Ectodermal cell (in vitro differentiated cells): ENCODE measurements at regions not wholly inside any gene's neighbourhood (a gene's known extent, or its start where the extent isn't known, plus 50 kb on each side); places are given as distances from the start of the nearest gene placed in this dataset.
A peak's percentile ranks its signal among the peaks of the same experiment; 100 is the strongest.

Source experiments
- H3K27ac ChIP-seq: 2 replicates; pipeline ENCODE4 v1.7.0; 2013; ENCODE audit warnings: mild to moderate bottlenecking, low read depth, low read length; ENCODE audit not compliant: insufficient read depth, poor library complexity, severe bottlenecking
- H3K27me3 ChIP-seq: 2 replicates; pipeline ENCODE4 v1.7.0; 2013; ENCODE audit warnings: mild to moderate bottlenecking, low read length; ENCODE audit not compliant: insufficient read depth, control insufficient read depth, poor library complexity, severe bottlenecking
- H3K36me3 ChIP-seq: one replicate; pipeline ENCODE4 v1.7.0; 2013; ENCODE audit warnings: low read length; ENCODE audit not compliant: control insufficient read depth, insufficient read depth
- H3K4me1 ChIP-seq: one replicate; pipeline ENCODE4 v1.7.0; 2013; ENCODE audit warnings: low read length; ENCODE audit not compliant: control insufficient read depth, insufficient read depth
- H3K4me3 ChIP-seq: 2 replicates; pipeline ENCODE4 v1.7.0; 2013; ENCODE audit warnings: low read depth, low read length, control low read depth; ENCODE audit not compliant: insufficient read depth
- H3K9me3 ChIP-seq: 2 replicates; pipeline ENCODE4 v1.7.0; 2013; ENCODE audit warnings: mild to moderate bottlenecking, low read length, moderate library complexity; ENCODE audit not compliant: control insufficient read depth
- WGBS, 2 experiments: methylation state at CpG; one replicate each; pipeline ENCODE4 v1.1.7; 2013; ENCODE audit warnings: missing lambda C conversion rate in 2 of 2; 5-methylcytosine and 5-hydroxymethylcytosine counted together

DNA sequence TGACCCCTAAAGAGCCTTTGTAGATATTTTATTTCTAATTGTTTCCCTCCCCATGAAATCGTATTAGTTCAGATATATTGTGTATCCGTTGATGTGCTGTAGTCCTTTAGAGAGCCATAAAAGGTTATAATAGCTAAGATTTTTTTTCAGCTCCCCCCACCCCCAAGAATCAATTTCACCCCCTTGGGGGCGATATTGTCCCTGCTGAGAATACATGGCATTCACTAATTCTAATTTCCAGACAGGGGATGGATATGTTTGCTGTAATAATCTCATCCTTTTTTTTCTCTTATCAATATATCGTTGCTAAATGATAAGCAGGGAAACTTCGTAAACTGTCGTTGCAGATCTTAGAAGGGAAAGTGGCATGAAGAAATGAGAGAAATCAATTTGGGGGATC is 530.7 kb downstream of the TMEM182 start:
- no peaks in the 10 kb centered on the region for H3K27me3 ChIP-seq
- peaks cover 36% of the 10 kb centered on the region for H3K4me1 ChIP-seq
- H3K27ac ChIP-seq = no peak overlapping the region
- 78 to 89% methylated on average over 3 to 4 of the region's 6 CpGs for WGBS, 2 experiments
- no peak overlapping the region for H3K4me3 ChIP-seq
- no peaks in the 10 kb centered on the region for H3K9me3 ChIP-seq
- no peaks in the 10 kb centered on the region for H3K36me3 ChIP-seq

DNA sequence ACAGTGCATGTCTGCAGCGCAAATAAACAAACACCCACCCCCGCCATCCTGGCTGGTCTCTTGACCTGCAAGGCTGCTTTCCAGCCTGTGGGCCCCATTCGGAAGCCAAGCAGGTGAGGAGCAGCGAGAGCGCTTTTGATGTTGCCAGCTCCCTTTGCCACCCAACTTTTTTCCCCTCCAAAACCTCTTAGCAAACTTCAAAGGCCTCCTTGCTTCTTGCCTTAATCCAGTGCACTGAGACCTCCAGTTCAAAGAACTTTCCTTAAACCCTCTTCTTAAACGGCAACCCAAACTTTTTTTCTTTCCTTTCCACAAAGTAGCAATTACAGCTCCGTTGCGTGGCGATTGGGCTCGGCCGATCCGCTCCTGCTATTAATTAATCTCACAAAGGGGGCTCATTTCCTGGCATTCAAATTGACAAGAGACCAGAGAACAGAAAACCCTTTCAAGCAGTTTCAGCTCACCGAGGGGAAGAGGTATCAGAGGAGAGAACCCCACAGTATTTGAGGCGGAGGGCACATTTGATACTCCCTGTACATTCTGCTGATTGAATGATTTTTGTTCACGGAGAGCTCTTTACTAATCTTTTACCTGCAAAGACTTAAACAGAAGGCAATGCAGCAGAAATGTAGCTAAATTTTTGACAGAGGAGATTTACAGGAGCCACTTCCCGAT is 531.4 kb downstream of the TMEM182 start:
- Histone ChIP-seq H3K27me3 (no peaks in the 10 kb centered on the region), H3K36me3 (no peaks in the 10 kb centered on the region), H3K27ac (peak overlapping the region; percentile 65), H3K4me1 (peaks cover 30% of the 10 kb centered on the region), H3K9me3 (no peaks in the 10 kb centered on the region), H3K4me3 (no peak overlapping the region)
- 33 to 43% methylated on average over 15 to 16 of the region's 16 CpGs for WGBS, 2 experiments

DNA sequence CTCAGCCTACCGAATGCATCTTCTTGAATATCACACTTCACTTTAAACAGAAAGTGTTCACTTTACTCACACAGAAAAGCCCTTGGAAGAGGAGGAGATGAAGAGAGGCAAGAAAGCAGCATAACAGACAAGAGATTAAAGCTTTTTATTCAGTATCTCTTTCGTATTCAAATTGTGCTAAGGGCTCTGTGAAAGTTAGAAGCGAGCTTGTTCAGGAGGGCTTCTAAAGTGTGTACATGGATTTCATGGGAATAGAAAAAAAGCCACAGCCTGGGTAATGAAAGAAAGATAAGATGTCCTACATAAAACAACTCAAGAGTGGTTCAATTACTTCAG is 531.9 kb downstream of the TMEM182 start:
- WGBS, 2 experiments = 46 to 51% methylated on average over 2 to 3 of the region's 3 CpGs
- peaks cover 25% of the 10 kb centered on the region for H3K4me1 ChIP-seq
- no peak overlapping the region for H3K4me3 ChIP-seq
- peak overlapping the region; percentile 65 for H3K27ac ChIP-seq
- no peaks in the 10 kb centered on the region for H3K9me3 ChIP-seq
- no peaks in the 10 kb centered on the region for H3K27me3 ChIP-seq
- no peaks in the 10 kb centered on the region for H3K36me3 ChIP-seq

DNA sequence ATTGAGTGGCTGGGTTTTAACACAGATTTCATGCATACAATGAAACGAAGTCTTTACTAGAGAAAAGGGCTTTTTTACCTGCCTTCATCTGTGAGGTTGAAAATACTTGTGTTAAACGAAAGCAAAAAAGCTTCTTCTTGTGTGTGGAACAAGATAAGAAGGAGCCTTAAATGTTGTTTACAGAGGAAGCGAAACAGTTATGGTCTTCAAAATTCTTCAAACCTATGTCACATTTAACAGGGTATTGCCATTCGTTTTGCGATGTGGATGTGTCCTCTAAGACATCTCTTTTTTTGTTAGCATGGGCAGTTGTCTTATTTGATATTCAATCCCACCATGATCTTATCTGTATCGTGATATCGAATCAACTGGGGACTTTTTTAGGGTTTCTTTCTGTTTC is 532.6 kb downstream of the TMEM182 start:
- Histone ChIP-seq H3K27me3 (no peaks in the 10 kb centered on the region), H3K36me3 (no peaks in the 10 kb centered on the region), H3K4me1 (peaks cover 18% of the 10 kb centered on the region), H3K9me3 (no peaks in the 10 kb centered on the region), H3K4me3 (no peak overlapping the region), H3K27ac (peak overlapping the region; percentile 36)
- WGBS, 2 experiments = 93 to 95% methylated on average over 5 to 7 of the region's 7 CpGs

DNA sequence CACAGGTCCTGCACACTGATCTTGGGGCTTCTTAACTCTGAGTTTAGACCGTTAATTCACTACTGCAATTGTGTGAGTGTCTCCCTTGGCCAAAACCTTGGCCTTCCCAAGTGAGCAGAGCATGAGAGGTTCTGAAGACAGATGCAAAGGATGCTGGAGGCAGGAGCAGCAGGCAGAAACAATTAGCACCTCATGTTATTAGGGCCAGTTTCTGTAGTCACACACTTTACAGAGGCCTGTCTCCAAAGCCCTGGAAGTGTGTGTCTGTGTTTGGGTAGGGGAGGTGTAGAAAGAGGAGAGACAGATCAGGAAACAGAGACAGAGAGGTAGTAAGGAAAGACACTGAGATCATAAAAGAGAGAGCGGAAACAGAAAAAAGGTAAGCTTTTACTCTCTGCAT is 533.8 kb downstream of the TMEM182 start:
- no peak overlapping the region for H3K4me3 ChIP-seq
- no peaks in the 10 kb centered on the region for H3K9me3 ChIP-seq
- no peak overlapping the region for H3K27ac ChIP-seq
- H3K36me3 ChIP-seq = no peaks in the 10 kb centered on the region
- 89 to 94% methylated on average over 2 of the region's 2 CpGs for WGBS, 2 experiments
- H3K27me3 ChIP-seq = no peaks in the 10 kb centered on the region
- H3K4me1 ChIP-seq = peaks cover 17% of the 10 kb centered on the region

DNA sequence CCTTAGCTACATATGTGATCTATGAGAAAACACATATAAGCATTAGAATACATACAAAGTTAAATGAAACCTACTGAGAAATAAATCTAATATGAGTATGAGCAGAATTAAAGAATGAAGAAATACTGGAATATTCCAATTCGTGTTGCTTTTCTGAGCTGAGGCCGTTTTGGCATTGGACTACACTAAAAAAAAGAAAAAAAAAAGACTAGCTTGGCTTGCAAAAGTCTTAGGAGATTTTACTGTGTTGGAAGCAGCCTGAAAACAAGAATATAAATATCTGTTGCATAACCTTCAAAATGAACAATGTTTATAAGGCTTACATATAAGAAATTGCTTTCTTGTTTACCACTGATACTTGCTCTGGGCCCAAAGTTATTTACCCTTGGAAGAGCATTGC is 562.8 kb downstream of the TMEM182 start:
- no peaks in the 10 kb centered on the region for H3K9me3 ChIP-seq
- H3K27me3 ChIP-seq = no peaks in the 10 kb centered on the region
- no peak overlapping the region for H3K4me3 ChIP-seq
- no peaks in the 10 kb centered on the region for H3K36me3 ChIP-seq
- H3K27ac ChIP-seq = no peak overlapping the region
- H3K4me1 ChIP-seq = no peaks in the 10 kb centered on the region
- 91 to 100% methylated on average over 2 of the region's 2 CpGs for WGBS, 2 experiments

DNA sequence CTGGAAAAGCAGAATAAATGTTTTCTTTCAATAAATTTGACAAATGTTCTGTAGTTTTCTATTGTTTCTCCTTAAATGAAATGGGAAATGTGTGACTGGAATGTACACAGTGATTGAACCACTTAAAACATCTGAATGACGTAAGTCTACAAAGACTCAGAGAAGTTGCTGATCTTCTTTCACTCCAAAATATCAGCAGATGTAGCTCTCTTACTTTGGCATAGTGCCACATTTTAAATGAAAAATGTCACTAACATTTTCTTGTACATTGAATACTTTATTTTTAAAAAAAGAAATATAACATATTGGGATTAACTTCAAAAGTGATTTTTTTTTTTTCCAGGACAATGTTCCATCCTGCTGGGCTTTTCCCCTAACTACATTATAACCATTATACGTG is 565.6 kb downstream of the TMEM182 start:
- no peaks in the 10 kb centered on the region for H3K27me3 ChIP-seq
- H3K4me3 ChIP-seq = no peak overlapping the region
- H3K27ac ChIP-seq = no peak overlapping the region
- WGBS, 2 experiments = 96 to 97% methylated on average over 2 of the region's 2 CpGs
- H3K9me3 ChIP-seq = no peaks in the 10 kb centered on the region
- H3K4me1 ChIP-seq = no peaks in the 10 kb centered on the region
- no peaks in the 10 kb centered on the region for H3K36me3 ChIP-seq

DNA sequence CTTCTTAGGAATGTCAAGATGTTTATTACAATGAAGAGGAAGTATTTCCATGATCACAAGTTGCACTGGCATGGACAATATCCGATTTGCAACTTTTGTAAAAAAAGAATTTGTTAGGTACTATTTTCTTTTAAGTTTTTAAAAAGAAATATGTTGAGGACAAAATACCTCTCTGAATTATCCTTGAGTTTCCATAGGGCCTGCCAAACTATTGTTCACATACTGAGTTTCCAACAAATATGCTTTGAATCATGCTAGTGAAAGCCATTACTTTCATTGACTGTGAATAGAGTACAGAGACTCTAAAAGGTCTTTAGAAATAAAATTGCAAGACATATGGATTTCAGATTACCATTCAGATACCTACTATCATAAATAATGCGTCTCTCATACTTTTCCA is 566.1 kb downstream of the TMEM182 start:
- Histone ChIP-seq H3K27ac (no peak overlapping the region), H3K27me3 (no peaks in the 10 kb centered on the region), H3K36me3 (no peaks in the 10 kb centered on the region), H3K4me1 (no peaks in the 10 kb centered on the region), H3K9me3 (no peaks in the 10 kb centered on the region), H3K4me3 (no peak overlapping the region)
- 91 to 94% methylated on average over 2 of the region's 2 CpGs for WGBS, 2 experiments

DNA sequence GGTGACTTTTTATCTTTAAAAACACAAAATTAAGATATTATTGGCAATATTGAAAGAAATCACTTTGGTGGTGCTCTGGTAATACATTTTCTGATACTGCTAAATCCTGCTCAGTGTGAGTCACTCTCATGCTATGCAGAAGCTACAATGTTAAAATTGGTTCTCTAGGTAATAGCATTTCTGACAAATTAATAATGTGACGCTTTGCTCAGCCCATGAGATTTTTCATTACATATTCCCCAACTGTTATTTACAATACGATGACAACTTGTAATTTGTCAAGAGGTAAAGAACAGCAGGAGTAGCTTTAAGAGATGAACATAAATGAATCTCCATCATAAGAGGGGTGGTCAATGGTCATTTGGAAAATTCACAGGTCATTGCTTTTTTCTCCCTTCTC is 573.6 kb downstream of the TMEM182 start:
- H3K9me3 ChIP-seq = no peaks in the 10 kb centered on the region
- H3K4me3 ChIP-seq = no peak overlapping the region
- WGBS, 2 experiments = 74% methylated on average over 2 of the region's 2 CpGs; no CpG with 5 or more reads in 1 of the 2 experiments
- H3K27ac ChIP-seq = no peak overlapping the region
- no peaks in the 10 kb centered on the region for H3K4me1 ChIP-seq
- H3K36me3 ChIP-seq = no peaks in the 10 kb centered on the region
- H3K27me3 ChIP-seq = no peaks in the 10 kb centered on the region

DNA sequence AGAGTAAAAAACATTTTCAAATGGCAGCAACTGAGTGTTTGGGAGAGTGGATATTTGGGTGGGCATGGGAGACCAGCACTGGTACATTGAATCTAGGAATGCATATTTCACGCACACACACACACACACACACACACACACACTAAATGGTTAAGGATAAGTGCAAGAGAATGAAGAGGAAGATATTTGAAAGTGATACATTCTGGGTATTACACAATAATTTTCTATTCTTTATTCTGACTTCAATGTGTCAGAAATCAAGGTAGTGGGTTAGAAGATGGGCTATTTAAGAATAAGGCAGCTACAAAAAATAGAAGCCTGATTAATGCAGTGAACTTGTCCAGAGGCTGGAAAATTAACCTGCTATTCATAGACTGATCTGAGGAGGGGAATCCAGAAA is 577.0 kb downstream of the TMEM182 start:
- Histone ChIP-seq H3K4me3 (no peak overlapping the region), H3K27ac (no peak overlapping the region), H3K27me3 (no peaks in the 10 kb centered on the region), H3K4me1 (no peaks in the 10 kb centered on the region), H3K36me3 (no peaks in the 10 kb centered on the region), H3K9me3 (no peaks in the 10 kb centered on the region)
- no CpG with 5 or more reads among the region's 1 CpG for WGBS, 2 experiments

DNA sequence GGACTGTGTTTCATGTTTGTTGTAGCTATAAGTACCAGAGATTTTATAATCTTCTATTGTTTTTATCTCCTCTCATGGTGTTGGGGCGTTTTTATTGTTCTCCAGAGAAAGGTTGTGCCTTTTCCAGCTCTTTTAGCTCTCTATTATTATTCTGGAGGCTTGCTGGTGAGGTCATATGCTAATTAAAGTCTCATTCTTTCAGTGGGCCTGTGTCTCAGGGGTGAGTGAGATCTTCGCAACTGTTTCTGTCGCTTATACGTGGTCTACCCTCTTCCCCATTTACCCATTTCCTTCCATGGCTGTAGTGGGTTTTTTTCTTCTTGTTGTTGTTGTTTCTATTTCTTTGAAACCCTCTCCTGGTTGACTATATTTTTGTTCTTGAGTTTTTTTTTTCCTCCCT is 584.9 kb downstream of the TMEM182 start:
- Histone ChIP-seq H3K4me3 (no peak overlapping the region), H3K9me3 (no peaks in the 10 kb centered on the region), H3K4me1 (no peaks in the 10 kb centered on the region), H3K27ac (no peak overlapping the region), H3K36me3 (no peaks in the 10 kb centered on the region), H3K27me3 (no peaks in the 10 kb centered on the region)
- WGBS, 2 experiments = 79% methylated on average over 3 of the region's 4 CpGs; no CpG with 5 or more reads in 1 of the 2 experiments
